Caco-2 (cell line): ENCODE measurements at regions not wholly inside any gene's neighbourhood (a gene's known extent, or its start where the extent isn't known, plus 50 kb on each side); places are given as distances from the start of the nearest gene placed in this dataset.
"Not testable (repeated sequence)": the region's sequence is repeated elsewhere in the genome, so short reads cannot be mapped to it uniquely, and the experiment has no call there.

Experiments used
- BruUV-seq: library from RNA; stranded (reverse); fragments of 400-500 nt; replicated peaks from 2 replicates; lab custom pipeline; 2021; lab: Mats Ljungman, UMichigan
- CTCF ChIA-PET: fragments of 300-600 bp; sonication (Branson Sonifier 250); formaldehyde crosslinking; loops from one replicate; lab custom pipeline; 2022; ENCODE audit warnings: antibody characterized with exemption; lab: Charles Lee
- POLR2A ChIA-PET: fragments of 300-600 bp; sonication (Branson Sonifier 250); formaldehyde crosslinking; loops from one replicate; lab custom pipeline; 2022; ENCODE audit warnings: antibody characterized with exemption; lab: Charles Lee
- DNase-seq, 2 experiments: peaks; one replicate each; pipeline versions ENCODE4 v3.0.0 to v3.0.0-alpha.2; 2020 to 2022
- H3K27me3 ChIP-seq: replicated peaks from 2 replicates; pipeline ENCODE4 v1.6.0; 2011; ENCODE audit warnings: low read length; ENCODE audit not compliant: control insufficient read depth, insufficient read depth
- H3K36me3 ChIP-seq: 2 replicates; pipeline ENCODE4 v1.5.1; 2011; ENCODE audit warnings: low read length; ENCODE audit not compliant: control insufficient read depth, insufficient read depth
- H3K4me1 ChIP-seq: fragments of 250-450 bp; sonication (Bioruptor Pico); 2 replicates; pipeline ENCODE4 v1.5.1; 2020; ENCODE audit warnings: mild to moderate bottlenecking
- H3K4me3 ChIP-seq: 2 replicates; pipeline ENCODE4 v1.5.1; 2011; ENCODE audit warnings: low read depth, mild to moderate bottlenecking, control low read depth, low read length
- H3K9me3 ChIP-seq: fragments of 250-450 bp; sonication (Bioruptor Pico); 2 replicates; pipeline ENCODE4 v1.5.1; 2020; ENCODE audit warnings: mild to moderate bottlenecking, moderate library complexity
- H3K27ac Mint-ChIP-seq: one replicate; pipeline ENCODE4 v1.8.0; 2022; ENCODE audit warnings: mixed read lengths; ENCODE audit not compliant: unreplicated experiment
- H3K27me3 Mint-ChIP-seq: one replicate; pipeline ENCODE4 v1.8.0; 2022; ENCODE audit warnings: mixed read lengths; ENCODE audit not compliant: insufficient read depth, unreplicated experiment
- H3K36me3 Mint-ChIP-seq: one replicate; pipeline ENCODE4 v1.8.0; 2022; ENCODE audit warnings: mild to moderate bottlenecking, mixed read lengths; ENCODE audit not compliant: insufficient read depth, unreplicated experiment
- H3K4me1 Mint-ChIP-seq: one replicate; pipeline ENCODE4 v1.8.0; 2022; ENCODE audit warnings: low read depth, mixed read lengths; ENCODE audit not compliant: unreplicated experiment
- H3K4me3 Mint-ChIP-seq: one replicate; pipeline ENCODE4 v1.8.0; 2022; ENCODE audit warnings: mild to moderate bottlenecking, moderate library complexity, mixed read lengths; ENCODE audit not compliant: unreplicated experiment
- H3K9me3 Mint-ChIP-seq: one replicate; pipeline ENCODE4 v1.8.0; 2022; ENCODE audit warnings: mixed read lengths; ENCODE audit not compliant: unreplicated experiment
- intact Hi-C: fragments of 100-400 bp; cut with micrococcal nuclease; formaldehyde crosslinking; loops from one replicate; pipeline ENCODE4 v1.10.0; 2022; ENCODE audit not compliant: unreplicated experiment
- TF ChIP-seq, protein P1 (sequence below), 2 experiments: fragments of 200-600 bp in 1 of 2; IDR thresholded peaks; 1 replicate in 1 of 2; 2 replicates in 1 of 2; pipeline versions ENCODE4 v1.5.1 to v1.8.0; 2011 to 2022; ENCODE audit warnings: antibody characterized with exemption in 1 of 2, control low read depth in 1 of 2, inconsistent platforms in 1 of 2, low read depth in 1 of 2, low read length in 1 of 2, mild to moderate bottlenecking in 1 of 2, moderate library complexity in 1 of 2; ENCODE audit not compliant: insufficient read depth in 1 of 2, severe bottlenecking in 1 of 2, unreplicated experiment in 1 of 2

DNA sequence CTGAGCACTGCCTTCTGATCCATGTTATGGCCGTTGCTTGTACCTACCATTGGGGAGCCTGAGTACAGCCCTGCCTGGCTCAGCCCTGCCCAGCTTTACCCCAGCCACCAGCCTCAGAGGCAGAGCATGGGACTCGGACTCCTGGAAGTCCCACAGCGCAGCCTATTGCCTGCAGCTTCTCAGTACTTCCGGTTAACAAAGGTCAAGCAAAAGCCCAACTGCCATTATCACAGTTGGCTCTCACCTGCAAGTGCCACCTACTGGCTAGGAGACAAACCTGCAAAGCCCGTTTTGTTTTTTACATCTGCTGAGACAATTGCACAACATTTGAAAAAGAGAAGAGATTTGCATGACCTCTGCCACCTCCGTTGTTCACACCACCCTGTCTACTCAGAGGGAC, 1081.7 kb downstream of the NAALADL2 start:
- peak in 1 of 2 experiments; percentile 30 for DNase-seq
- ChIA-PET POLR2A (no interaction called here), CTCF (interaction anchor here (1.2 kb wide), 1 partner anchor 8 kb away, joined by 3 read pairs; no protein-coding TSS in a partner anchor)
- Mint-ChIP-seq H3K36me3 (no peaks in the 10 kb centered on the region), H3K27ac (no peak overlapping the region), H3K9me3 (peaks cover 30% of the 10 kb centered on the region), H3K27me3 (no peaks in the 10 kb centered on the region), H3K4me1 (no peaks in the 10 kb centered on the region), H3K4me3 (no peak overlapping the region)
- Histone ChIP-seq H3K4me3 (no peak overlapping the region), H3K4me1 (no peaks in the 10 kb centered on the region), H3K27me3 (no peaks in the 10 kb centered on the region), H3K9me3 (no peaks in the 10 kb centered on the region; the same call in 1 of the 2 replicates), H3K36me3 (no peaks in the 10 kb centered on the region)
- intact Hi-C loops, result no loop called here
- no TSS peak for BruUV-seq
- TF ChIP-seq, protein P1, sequence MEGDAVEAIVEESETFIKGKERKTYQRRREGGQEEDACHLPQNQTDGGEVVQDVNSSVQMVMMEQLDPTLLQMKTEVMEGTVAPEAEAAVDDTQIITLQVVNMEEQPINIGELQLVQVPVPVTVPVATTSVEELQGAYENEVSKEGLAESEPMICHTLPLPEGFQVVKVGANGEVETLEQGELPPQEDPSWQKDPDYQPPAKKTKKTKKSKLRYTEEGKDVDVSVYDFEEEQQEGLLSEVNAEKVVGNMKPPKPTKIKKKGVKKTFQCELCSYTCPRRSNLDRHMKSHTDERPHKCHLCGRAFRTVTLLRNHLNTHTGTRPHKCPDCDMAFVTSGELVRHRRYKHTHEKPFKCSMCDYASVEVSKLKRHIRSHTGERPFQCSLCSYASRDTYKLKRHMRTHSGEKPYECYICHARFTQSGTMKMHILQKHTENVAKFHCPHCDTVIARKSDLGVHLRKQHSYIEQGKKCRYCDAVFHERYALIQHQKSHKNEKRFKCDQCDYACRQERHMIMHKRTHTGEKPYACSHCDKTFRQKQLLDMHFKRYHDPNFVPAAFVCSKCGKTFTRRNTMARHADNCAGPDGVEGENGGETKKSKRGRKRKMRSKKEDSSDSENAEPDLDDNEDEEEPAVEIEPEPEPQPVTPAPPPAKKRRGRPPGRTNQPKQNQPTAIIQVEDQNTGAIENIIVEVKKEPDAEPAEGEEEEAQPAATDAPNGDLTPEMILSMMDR (IDR thresholded peaks at IDR 0.05; ENCODE audit: insufficient read depth in 1 of 2, low read depth in 1 of 2, low read length in 1 of 2, severe bottlenecking in 1 of 2, unreplicated experiment in 1 of 2), result peak in 1 of 2 experiments; percentile 24

DNA sequence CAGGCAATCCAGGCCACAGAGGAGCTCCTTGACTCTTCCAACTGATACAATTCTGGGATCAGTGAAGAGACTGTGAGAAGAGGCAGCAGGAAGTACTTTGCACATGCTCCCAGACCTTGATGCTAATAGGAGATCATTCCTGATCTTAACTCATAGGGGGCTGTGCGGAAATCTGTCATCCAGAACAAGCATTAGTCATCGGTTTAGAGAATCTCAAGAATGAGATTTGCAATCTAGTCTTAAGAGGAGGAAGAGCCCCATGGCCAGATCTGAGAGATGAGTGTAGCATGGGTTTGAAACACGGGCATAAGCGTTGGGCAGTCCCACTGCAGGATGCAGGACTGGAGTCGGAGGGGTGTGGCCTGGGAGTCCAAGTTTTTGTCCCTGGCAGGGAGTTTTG, 1081.1 kb downstream of the NAALADL2 start:
- Histone ChIP-seq H3K4me1 (no peaks in the 10 kb centered on the region), H3K36me3 (no peaks in the 10 kb centered on the region), H3K4me3 (no peak overlapping the region), H3K9me3 (no peaks in the 10 kb centered on the region; the same call in 1 of the 2 replicates), H3K27me3 (no peaks in the 10 kb centered on the region)
- TF ChIP-seq, protein P1 (IDR thresholded peaks at IDR 0.05; ENCODE audit: insufficient read depth in 1 of 2, low read depth in 1 of 2, low read length in 1 of 2, severe bottlenecking in 1 of 2, unreplicated experiment in 1 of 2), result no peak
- Mint-ChIP-seq H3K27me3 (no peaks in the 10 kb centered on the region), H3K27ac (no peak overlapping the region), H3K36me3 (no peaks in the 10 kb centered on the region), H3K4me1 (no peaks in the 10 kb centered on the region), H3K9me3 (peaks cover 34% of the 10 kb centered on the region), H3K4me3 (no peak overlapping the region)
- DNase-seq, result no peak
- ChIA-PET POLR2A (no interaction called here), CTCF (no interaction called here)
- no TSS peak for BruUV-seq
- intact Hi-C loops, result no loop called here

DNA sequence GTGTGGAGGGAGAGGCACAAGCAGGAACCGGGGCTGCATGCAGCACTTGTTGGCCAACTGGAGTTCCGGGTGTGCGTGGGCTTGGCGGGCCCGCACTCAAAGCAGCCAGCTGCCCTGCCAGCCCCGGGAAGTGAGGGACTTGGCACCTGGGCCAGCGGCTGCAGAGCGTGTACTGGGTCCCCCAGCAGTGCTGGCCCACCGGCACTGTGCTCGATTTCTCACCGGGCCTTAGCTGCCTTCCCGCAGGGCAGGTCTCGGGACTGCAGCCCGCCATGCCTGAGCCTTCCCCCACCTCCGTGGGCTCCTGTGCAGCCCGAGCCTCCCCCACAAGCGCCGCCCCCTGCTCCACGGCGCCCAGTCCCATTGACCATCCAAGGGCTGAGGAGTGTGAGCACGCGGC, 1078.2 kb downstream of the NAALADL2 start:
- H3K36me3 ChIP-seq, intact Hi-C loops, H3K4me1 Mint-ChIP-seq, H3K27ac Mint-ChIP-seq, H3K27me3 ChIP-seq, DNase-seq, H3K27me3 Mint-ChIP-seq, H3K4me1 ChIP-seq, H3K4me3 ChIP-seq, H3K36me3 Mint-ChIP-seq, H3K9me3 ChIP-seq, POLR2A ChIA-PET, H3K4me3 Mint-ChIP-seq, BruUV-seq, CTCF ChIA-PET: not testable (repeated sequence)
- H3K9me3 Mint-ChIP-seq, result peaks cover 43% of the 10 kb centered on the region
